ENCODE measurements at regions not wholly inside any gene's neighbourhood (a gene's known extent, or its start where the extent isn't known, plus 50 kb on each side); places are given as distances from the start of the nearest gene placed in this dataset.

- no peak for TF ChIP-seq CTCF (IDR thresholded peaks at IDR 0.05)
- no peak for ATAC-seq (ENCODE audit: low FRiP score)
Observed at GRCh38 chr18:44409515-44409914, 271.2 kb upstream of the SETBP1 start.

GRCh38 chr18:44410740-44411139 lies 269.9 kb upstream of the SETBP1 start:
- DNase-seq (ENCODE audit: low spot score) (no peak), ATAC-seq (ENCODE audit: low FRiP score) (no peak)
- no peak for TF ChIP-seq CTCF (IDR thresholded peaks at IDR 0.05)

More at GRCh38 chr18:44409515-44409914, 271.2 kb upstream of the SETBP1 start:
- no peak for DNase-seq (ENCODE audit: low spot score)

GRCh38 chr18:44411262-44411905 lies 269.3 kb upstream of the SETBP1 start:
- ATAC-seq (ENCODE audit: low FRiP score) (no peak), DNase-seq (ENCODE audit: low spot score) (no peak)
- no peak for TF ChIP-seq CTCF (IDR thresholded peaks at IDR 0.05)

GRCh38 chr18:44411976-44412375 lies 268.7 kb upstream of the SETBP1 start:
- DNase-seq (ENCODE audit: low spot score) (no peak), ATAC-seq (ENCODE audit: low FRiP score) (no peak)
- TF ChIP-seq CTCF (IDR thresholded peaks at IDR 0.05), result no peak

GRCh38 chr18:44423814-44424644 lies 256.7 kb upstream of the SETBP1 start:
- no peak for DNase-seq (ENCODE audit: low spot score)
- no peak for ATAC-seq (ENCODE audit: low FRiP score)
- TF ChIP-seq CTCF (IDR thresholded peaks at IDR 0.05), result no peak

GRCh38 chr18:44424645-44425035 lies 256.0 kb upstream of the SETBP1 start:
- DNase-seq (ENCODE audit: low spot score) (no peak), ATAC-seq (ENCODE audit: low FRiP score) (no peak)
- no peak for TF ChIP-seq CTCF (IDR thresholded peaks at IDR 0.05)

- no peak for DNase-seq (ENCODE audit: low spot score)
- no peak for ATAC-seq (ENCODE audit: low FRiP score)
- no peak for TF ChIP-seq CTCF (IDR thresholded peaks at IDR 0.05)
Observed at GRCh38 chr18:44425161-44425560, 255.5 kb upstream of the SETBP1 start.

Data from omental fat pad (tissue), 3 donors.